ENCODE measurements at regions not wholly inside any gene's neighbourhood (a gene's known extent, or its start where the extent isn't known, plus 50 kb on each side); places are given as distances from the start of the nearest gene placed in this dataset.

- DNase-seq (ENCODE audit: low read depth), result peak; percentile 53
- H3K4me3 ChIP-seq (ENCODE audit: control insufficient read depth, low read depth, low read length), result no peak overlapping the region
- no peak for TF ChIP-seq CTCF (conservative IDR thresholded peaks at IDR 0.05; ENCODE audit: control insufficient read depth, insufficient read depth, low read depth, low read length)
Measured at GRCh38 chr14:100975671-100976070, 72.1 kb upstream of the RTL1 start.

GRCh38 chr14:100979079-100979478, 75.6 kb upstream of the RTL1 start:
- TF ChIP-seq CTCF (conservative IDR thresholded peaks at IDR 0.05; ENCODE audit: control insufficient read depth, insufficient read depth, low read depth, low read length), result no peak
- no peak overlapping the region for H3K4me3 ChIP-seq (ENCODE audit: control insufficient read depth, low read depth, low read length)
- no peak for DNase-seq (ENCODE audit: low read depth)

GRCh38 chr14:100979780-100980179, 76.3 kb upstream of the RTL1 start:
- TF ChIP-seq CTCF (conservative IDR thresholded peaks at IDR 0.05; ENCODE audit: control insufficient read depth, insufficient read depth, low read depth, low read length), result no peak
- peak; percentile 88 for DNase-seq (ENCODE audit: low read depth)
- H3K4me3 ChIP-seq (ENCODE audit: control insufficient read depth, low read depth, low read length), result no peak overlapping the region

GRCh38 chr14:100980823-100981222, 77.3 kb upstream of the RTL1 start:
- no peak overlapping the region for H3K4me3 ChIP-seq (ENCODE audit: control insufficient read depth, low read depth, low read length)
- TF ChIP-seq CTCF (conservative IDR thresholded peaks at IDR 0.05; ENCODE audit: control insufficient read depth, insufficient read depth, low read depth, low read length), result no peak
- DNase-seq (ENCODE audit: low read depth), result no peak

- TF ChIP-seq CTCF (conservative IDR thresholded peaks at IDR 0.05; ENCODE audit: control insufficient read depth, insufficient read depth, low read depth, low read length), result no peak
- no peak overlapping the region for H3K4me3 ChIP-seq (ENCODE audit: control insufficient read depth, low read depth, low read length)
- DNase-seq (ENCODE audit: low read depth), result peak; percentile 65
Measured at GRCh38 chr14:100981809-100982208, 78.3 kb upstream of the RTL1 start.

- no peak for TF ChIP-seq CTCF (conservative IDR thresholded peaks at IDR 0.05; ENCODE audit: control insufficient read depth, insufficient read depth, low read depth, low read length)
Measured at GRCh38 chr14:100982353-100982752, 78.8 kb upstream of the RTL1 start.

GRCh38 chr14:100982762-100983161, 79.2 kb upstream of the RTL1 start:
- TF ChIP-seq CTCF (conservative IDR thresholded peaks at IDR 0.05; ENCODE audit: control insufficient read depth, insufficient read depth, low read depth, low read length), result no peak
- H3K4me3 ChIP-seq (ENCODE audit: control insufficient read depth, low read depth, low read length), result no peak overlapping the region
- DNase-seq (ENCODE audit: low read depth), result peak; percentile 51

More at GRCh38 chr14:100982353-100982752, 78.8 kb upstream of the RTL1 start:
- no peak overlapping the region for H3K4me3 ChIP-seq (ENCODE audit: control insufficient read depth, low read depth, low read length)
- no peak for DNase-seq (ENCODE audit: low read depth)
